WTC11 (cell line): ENCODE measurements at regions not wholly inside any gene's neighbourhood (a gene's known extent, or its start where the extent isn't known, plus 50 kb on each side); places are given as distances from the start of the nearest gene placed in this dataset.

Experiments
- ATAC-seq: fragments of 200-7000 bp; cut with Tn5 transposase; 2 replicates; pipeline ENCODE4 v1.10.0; 2021; ENCODE audit warnings: mild to moderate bottlenecking, moderate library complexity
- CTCF ChIA-PET: fragments of 300-600 bp; sonication (Branson Sonifier 250); formaldehyde crosslinking; loops from one replicate; lab custom pipeline; 2021; ENCODE audit warnings: antibody characterized with exemption; lab: Charles Lee
- POLR2A ChIA-PET: fragments of 350-600 bp; sonication (Branson Sonifier 250); formaldehyde crosslinking; loops from one replicate; lab custom pipeline; 2021; ENCODE audit warnings: antibody characterized with exemption; lab: Charles Lee
- DNase-seq: peaks from one replicate; pipeline ENCODE4 v3.0.0; 2021; ENCODE audit warnings: low spot score
- H3K27ac Mint-ChIP-seq: 2 replicates; pipeline ENCODE4 v1.8.0; 2021; ENCODE audit warnings: mixed read lengths
- H3K27me3 Mint-ChIP-seq: 2 replicates; pipeline ENCODE4 v1.8.0; 2021; ENCODE audit warnings: low read depth, mild to moderate bottlenecking, moderate library complexity, mixed read lengths
- H3K36me3 Mint-ChIP-seq: 2 replicates; pipeline ENCODE4 v1.8.0; 2021; ENCODE audit warnings: mixed read lengths
- H3K4me1 Mint-ChIP-seq: 2 replicates; pipeline ENCODE4 v1.8.0; 2022; ENCODE audit warnings: mixed read lengths
- H3K4me3 Mint-ChIP-seq: 2 replicates; pipeline ENCODE4 v1.8.0; 2021; ENCODE audit warnings: mild to moderate bottlenecking, moderate library complexity, mixed read lengths
- H3K9me3 Mint-ChIP-seq: 2 replicates; pipeline ENCODE4 v1.8.0; 2021; ENCODE audit warnings: mixed read lengths
- ATF1 ChIP-seq: sonication (generic); formaldehyde crosslinking; IDR thresholded peaks from 2 replicates; pipeline ENCODE4 v1.8.1; 2023; ENCODE audit warnings: mild to moderate bottlenecking, moderate library complexity, missing genetic modification reagents
- CBFB ChIP-seq: sonication (generic); formaldehyde crosslinking; IDR thresholded peaks from 2 replicates; pipeline ENCODE4 v1.8.1; 2022; ENCODE audit warnings: mild to moderate bottlenecking, low read depth, missing genetic modification reagents
- CREB1 ChIP-seq: sonication (generic); formaldehyde crosslinking; IDR thresholded peaks from 2 replicates; pipeline ENCODE4 v1.8.0; 2023; ENCODE audit warnings: mild to moderate bottlenecking, missing genetic modification reagents
- GTF2I ChIP-seq: fragments of 250-450 bp; sonication (Bioruptor Pico); conservative IDR thresholded peaks from 2 replicates; pipeline ENCODE4 v1.4.0; 2021; ENCODE audit warnings: mild to moderate bottlenecking
- IRF2 ChIP-seq: sonication (generic); formaldehyde crosslinking; IDR thresholded peaks from 2 replicates; pipeline ENCODE4 v1.8.0; 2022; ENCODE audit warnings: low read depth, missing genetic modification reagents, borderline replicate concordance
- JAZF1 ChIP-seq: fragments of 250-450 bp; sonication (Bioruptor Pico); IDR thresholded peaks from 2 replicates; pipeline ENCODE4 v1.9.0; 2021; ENCODE audit warnings: moderate library complexity, mild to moderate bottlenecking, inconsistent platforms
- JUN ChIP-seq: sonication (generic); formaldehyde crosslinking; IDR thresholded peaks from 2 replicates; pipeline ENCODE4 v1.8.0; 2023; ENCODE audit warnings: mild to moderate bottlenecking, missing genetic modification reagents
- SMAD3 ChIP-seq: sonication (generic); formaldehyde crosslinking; IDR thresholded peaks from 2 replicates; pipeline ENCODE4 v1.8.0; 2022; ENCODE audit warnings: missing genetic modification reagents, mild to moderate bottlenecking, borderline replicate concordance
- TEAD4 ChIP-seq: sonication (generic); formaldehyde crosslinking; IDR thresholded peaks from 2 replicates; pipeline ENCODE4 v1.8.0; 2022; ENCODE audit warnings: mild to moderate bottlenecking, missing genetic modification reagents
- ZBTB21 ChIP-seq: sonication (generic); formaldehyde crosslinking; IDR thresholded peaks from 2 replicates; pipeline ENCODE4 v1.8.1; 2023; ENCODE audit warnings: mild to moderate bottlenecking, missing genetic modification reagents, borderline replicate concordance
- ZNF423 ChIP-seq: fragments of 250-450 bp; sonication (Bioruptor Pico); IDR thresholded peaks from 2 replicates; pipeline ENCODE4 v2.1.2; 2022; ENCODE audit warnings: mild to moderate bottlenecking, moderate library complexity
- ZNF512 ChIP-seq: sonication (generic); formaldehyde crosslinking; IDR thresholded peaks from 2 replicates; pipeline ENCODE4 v1.8.1; 2022; ENCODE audit warnings: missing genetic modification reagents, borderline replicate concordance
- TF ChIP-seq, protein P1 (sequence below): fragments of 200-600 bp; IDR thresholded peaks from 2 replicates; pipeline ENCODE4 v1.8.0; 2022; ENCODE audit warnings: antibody characterized with exemption
- TF ChIP-seq, protein P2 (sequence below): fragments of 250-450 bp; sonication (Bioruptor Pico); IDR thresholded peaks from 2 replicates; pipeline ENCODE4 v1.9.0; 2021; ENCODE audit warnings: mild to moderate bottlenecking
- TF ChIP-seq, protein P3 (sequence below): sonication (generic); formaldehyde crosslinking; IDR thresholded peaks from 2 replicates; pipeline ENCODE4 v1.8.1; 2022; ENCODE audit warnings: low read depth, mild to moderate bottlenecking, moderate library complexity, missing genetic modification reagents, borderline replicate concordance
- TF ChIP-seq, protein P4 (sequence below): sonication (generic); formaldehyde crosslinking; IDR thresholded peaks from 2 replicates; pipeline ENCODE4 v1.8.1; 2023; ENCODE audit warnings: mild to moderate bottlenecking, moderate library complexity, missing genetic modification reagents

DNA sequence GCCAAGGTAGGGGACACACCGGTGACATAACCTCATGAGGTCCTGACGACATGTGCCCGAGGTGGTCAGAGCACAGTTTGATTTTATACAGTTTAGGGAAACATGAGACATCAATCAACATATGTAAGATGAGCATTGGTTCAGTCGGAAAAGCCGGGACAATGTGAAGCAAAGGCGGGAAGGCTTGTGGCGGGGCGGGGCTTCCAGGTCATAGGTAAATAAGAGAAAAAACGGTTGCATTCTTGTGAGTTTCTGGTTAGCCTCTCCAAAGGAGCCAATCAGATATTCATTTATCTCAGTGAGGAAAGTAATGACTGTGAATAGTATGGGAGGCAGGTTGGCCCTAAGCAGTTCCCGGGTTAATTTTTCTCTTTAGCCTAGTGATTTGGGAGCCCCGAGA lies 271.7 kb upstream of the ATP10A start (continued):
- TF ChIP-seq ZNF512 (CRISPR knock-in tag) (no peak), IRF2 (no peak)

- ChIA-PET CTCF (interaction anchor here (0.8 to 1.5 kb wide), 2 partner anchors 126 to 200 kb away, joined by 5 read pairs; no protein-coding TSS in a partner anchor), POLR2A (no interaction called here)
- DNase-seq, result no peak
- H3K4me3 Mint-ChIP-seq, result 0 out of 2 replicates have a peak overlapping the region, but pooled peaks have one; percentile 1
- 0 out of 2 replicates have a peak overlapping the region, but pooled peaks have one; percentile 62 for H3K27ac Mint-ChIP-seq
- peaks cover 53% of the 10 kb centered on the region for H3K4me1 Mint-ChIP-seq
- H3K27me3 Mint-ChIP-seq, result no peaks in the 10 kb centered on the region
- no peaks in the 10 kb centered on the region for H3K36me3 Mint-ChIP-seq
- TF ChIP-seq JAZF1 (no peak), ZNF423 (no peak), TEAD4 (CRISPR knock-in tag) (no peak)
- TF ChIP-seq, protein P1, sequence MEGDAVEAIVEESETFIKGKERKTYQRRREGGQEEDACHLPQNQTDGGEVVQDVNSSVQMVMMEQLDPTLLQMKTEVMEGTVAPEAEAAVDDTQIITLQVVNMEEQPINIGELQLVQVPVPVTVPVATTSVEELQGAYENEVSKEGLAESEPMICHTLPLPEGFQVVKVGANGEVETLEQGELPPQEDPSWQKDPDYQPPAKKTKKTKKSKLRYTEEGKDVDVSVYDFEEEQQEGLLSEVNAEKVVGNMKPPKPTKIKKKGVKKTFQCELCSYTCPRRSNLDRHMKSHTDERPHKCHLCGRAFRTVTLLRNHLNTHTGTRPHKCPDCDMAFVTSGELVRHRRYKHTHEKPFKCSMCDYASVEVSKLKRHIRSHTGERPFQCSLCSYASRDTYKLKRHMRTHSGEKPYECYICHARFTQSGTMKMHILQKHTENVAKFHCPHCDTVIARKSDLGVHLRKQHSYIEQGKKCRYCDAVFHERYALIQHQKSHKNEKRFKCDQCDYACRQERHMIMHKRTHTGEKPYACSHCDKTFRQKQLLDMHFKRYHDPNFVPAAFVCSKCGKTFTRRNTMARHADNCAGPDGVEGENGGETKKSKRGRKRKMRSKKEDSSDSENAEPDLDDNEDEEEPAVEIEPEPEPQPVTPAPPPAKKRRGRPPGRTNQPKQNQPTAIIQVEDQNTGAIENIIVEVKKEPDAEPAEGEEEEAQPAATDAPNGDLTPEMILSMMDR, result no peak
- H3K9me3 Mint-ChIP-seq, result peaks cover under 1% of the 10 kb centered on the region; the same call in 1 of the 2 replicates
- ATAC-seq, result no peak
Observed at GRCh38 chr15:26134152-26134551, 271.0 kb upstream of the ATP10A start.

DNA sequence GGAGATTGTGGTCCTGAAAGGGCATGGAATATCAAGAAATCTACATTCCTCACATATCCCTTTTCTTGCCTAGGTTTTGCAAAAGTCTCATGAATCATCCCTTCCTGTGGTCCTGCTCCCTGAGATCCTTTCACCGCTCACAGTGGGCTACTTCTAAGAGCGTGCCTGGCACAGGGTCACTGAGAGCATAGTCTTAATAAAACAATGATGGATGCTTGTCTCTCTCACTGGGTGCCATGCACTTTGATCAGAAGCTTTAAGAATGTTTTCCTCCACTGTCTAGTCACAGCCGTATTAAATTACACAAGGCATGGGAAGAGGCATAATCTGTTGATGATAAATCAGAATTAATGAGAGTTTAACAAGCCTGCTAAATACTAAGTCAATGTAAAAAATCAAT lies 269.7 kb upstream of the ATP10A start:
- Mint-ChIP-seq H3K4me3 (no peak overlapping the region), H3K36me3 (peaks cover 3% of the 10 kb centered on the region; the same call in 1 of the 2 replicates), H3K27me3 (no peaks in the 10 kb centered on the region; the same call in 1 of the 2 replicates), H3K27ac (0 out of 2 replicates have a peak overlapping the region, but pooled peaks have one; percentile 12), H3K4me1 (peaks cover 66% of the 10 kb centered on the region), H3K9me3 (peaks cover 6% of the 10 kb centered on the region)
- TF ChIP-seq, protein P2, sequence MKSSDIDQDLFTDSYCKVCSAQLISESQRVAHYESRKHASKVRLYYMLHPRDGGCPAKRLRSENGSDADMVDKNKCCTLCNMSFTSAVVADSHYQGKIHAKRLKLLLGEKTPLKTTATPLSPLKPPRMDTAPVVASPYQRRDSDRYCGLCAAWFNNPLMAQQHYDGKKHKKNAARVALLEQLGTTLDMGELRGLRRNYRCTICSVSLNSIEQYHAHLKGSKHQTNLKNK (CRISPR knock-in tag), result no peak
- TF ChIP-seq ZNF423 (0 out of 2 replicates have a peak, but pooled peaks have one; percentile 32), ZNF512 (CRISPR knock-in tag) (no peak), JUN (no peak), JAZF1 (no peak), SMAD3 (CRISPR knock-in tag) (no peak)
- DNase-seq (no peak), ATAC-seq (peak; percentile 26)
- CTCF ChIA-PET, result interaction anchor here (1.2 kb wide), 1 partner anchor 47 kb away, joined by 4 read pairs; no protein-coding TSS in a partner anchor
- POLR2A ChIA-PET, result interaction anchor here (0.8 kb wide), 1 partner anchor 39 kb away, joined by 3 read pairs; no protein-coding TSS in a partner anchor

DNA sequence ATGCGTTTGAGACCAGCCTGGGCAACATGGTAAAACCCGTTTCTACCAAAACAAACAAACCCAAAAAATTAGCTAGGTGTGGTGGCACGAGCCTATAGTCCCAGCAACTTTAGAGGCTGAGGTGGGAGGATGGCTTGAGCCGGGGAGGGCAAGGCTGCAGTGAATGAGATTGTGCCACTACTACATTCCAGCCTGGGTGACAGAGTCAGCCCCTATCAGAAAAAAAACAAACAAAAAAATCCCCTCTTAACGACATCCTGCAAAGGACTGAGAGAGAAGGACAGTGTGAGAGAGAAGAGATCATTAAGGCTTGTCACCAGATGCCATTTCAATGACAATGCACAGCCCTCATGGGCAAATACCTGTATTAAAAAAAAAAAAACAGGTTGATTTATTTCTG lies 266.7 kb upstream of the ATP10A start:
- POLR2A ChIA-PET, result no interaction called here
- Mint-ChIP-seq H3K4me3 (peak overlapping the region; percentile 15), H3K27ac (peak overlapping the region; percentile 93), H3K36me3 (peaks cover 5% of the 10 kb centered on the region; the same call in 1 of the 2 replicates), H3K27me3 (peaks cover 6% of the 10 kb centered on the region), H3K9me3 (peaks cover 9% of the 10 kb centered on the region), H3K4me1 (peaks cover 77% of the 10 kb centered on the region)
- DNase-seq (no peak), ATAC-seq (peak; percentile 80)
- CTCF ChIA-PET, result interaction anchor here (0.5 to 2.9 kb wide), 3 partner anchors 26 to 169 kb away, joined by 3 to 12 read pairs (median 3); no protein-coding TSS in a partner anchor
- TF ChIP-seq, protein P3, sequence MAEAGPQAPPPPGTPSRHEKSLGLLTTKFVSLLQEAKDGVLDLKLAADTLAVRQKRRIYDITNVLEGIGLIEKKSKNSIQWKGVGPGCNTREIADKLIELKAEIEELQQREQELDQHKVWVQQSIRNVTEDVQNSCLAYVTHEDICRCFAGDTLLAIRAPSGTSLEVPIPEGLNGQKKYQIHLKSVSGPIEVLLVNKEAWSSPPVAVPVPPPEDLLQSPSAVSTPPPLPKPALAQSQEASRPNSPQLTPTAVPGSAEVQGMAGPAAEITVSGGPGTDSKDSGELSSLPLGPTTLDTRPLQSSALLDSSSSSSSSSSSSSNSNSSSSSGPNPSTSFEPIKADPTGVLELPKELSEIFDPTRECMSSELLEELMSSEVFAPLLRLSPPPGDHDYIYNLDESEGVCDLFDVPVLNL (CRISPR knock-in tag), result no peak
- no peak for TF ChIP-seq ATF1
- TF ChIP-seq, protein P2 (CRISPR knock-in tag), result no peak
- no peak for TF ChIP-seq CREB1
- no peak for TF ChIP-seq CBFB
- no peak for TF ChIP-seq ZBTB21
- TF ChIP-seq ZNF423, result no peak
- no peak for TF ChIP-seq GTF2I (CRISPR knock-in tag)
- TF ChIP-seq, protein P4, sequence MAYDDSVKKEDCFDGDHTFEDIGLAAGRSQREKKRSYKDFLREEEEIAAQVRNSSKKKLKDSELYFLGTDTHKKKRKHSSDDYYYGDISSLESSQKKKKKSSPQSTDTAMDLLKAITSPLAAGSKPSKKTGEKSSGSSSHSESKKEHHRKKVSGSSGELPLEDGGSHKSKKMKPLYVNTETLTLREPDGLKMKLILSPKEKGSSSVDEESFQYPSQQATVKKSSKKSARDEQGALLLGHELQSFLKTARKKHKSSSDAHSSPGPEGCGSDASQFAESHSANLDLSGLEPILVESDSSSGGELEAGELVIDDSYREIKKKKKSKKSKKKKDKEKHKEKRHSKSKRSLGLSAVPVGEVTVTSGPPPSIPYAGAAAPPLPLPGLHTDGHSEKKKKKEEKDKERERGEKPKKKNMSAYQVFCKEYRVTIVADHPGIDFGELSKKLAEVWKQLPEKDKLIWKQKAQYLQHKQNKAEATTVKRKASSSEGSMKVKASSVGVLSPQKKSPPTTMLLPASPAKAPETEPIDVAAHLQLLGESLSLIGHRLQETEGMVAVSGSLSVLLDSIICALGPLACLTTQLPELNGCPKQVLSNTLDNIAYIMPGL (CRISPR knock-in tag), result no peak
